CD8-positive, alpha-beta memory T cell (primary cell): ENCODE measurements at regions not wholly inside any gene's neighbourhood (a gene's known extent, or its start where the extent isn't known, plus 50 kb on each side); places are given as distances from the start of the nearest gene placed in this dataset.

Experiments used
- CTCF ChIA-PET: fragments of 350-600 bp; sonication (Branson Sonifier 250); formaldehyde crosslinking; loops from one replicate; lab custom pipeline; 2021; ENCODE audit warnings: antibody characterized with exemption; lab: Charles Lee
- POLR2A ChIA-PET: fragments of 350-600 bp; sonication (Branson Sonifier 250); formaldehyde crosslinking; loops from one replicate; lab custom pipeline; 2021; ENCODE audit warnings: antibody characterized with exemption; lab: Charles Lee
- DNase-seq, 5 donors: peaks; one replicate each; pipeline versions ENCODE4 v3.0.0 to v3.0.0-alpha.2; 2020 to 2022; ENCODE audit warnings: mixed read lengths in 1 of 5
- H3K27ac ChIP-seq: one replicate; pipeline ENCODE4 v1.7.0; 2013; ENCODE audit warnings: low read depth, mild to moderate bottlenecking, low read length, moderate library complexity
- H3K27me3 ChIP-seq: 2 replicates; pipeline ENCODE4 v1.7.0; 2013; ENCODE audit warnings: low read length, mild to moderate bottlenecking; ENCODE audit not compliant: insufficient read depth, poor library complexity, severe bottlenecking
- H3K36me3 ChIP-seq: 2 replicates; pipeline ENCODE4 v1.7.0; 2013; ENCODE audit warnings: mild to moderate bottlenecking, low read length, moderate library complexity; ENCODE audit not compliant: insufficient read depth
- H3K4me1 ChIP-seq: 2 replicates; pipeline ENCODE4 v1.7.0; 2013; ENCODE audit warnings: mild to moderate bottlenecking, low read length, moderate library complexity; ENCODE audit not compliant: insufficient read depth
- H3K4me3 ChIP-seq: 2 replicates; pipeline ENCODE4 v1.7.0; 2013; ENCODE audit warnings: mild to moderate bottlenecking, low read length
- H3K9me3 ChIP-seq: 2 replicates; pipeline ENCODE4 v1.7.0; 2013; ENCODE audit warnings: mild to moderate bottlenecking, low read length
- H3K27ac Mint-ChIP-seq, 8 donors: one replicate each; pipeline ENCODE4 v1.8.0; 2020 to 2021; ENCODE audit warnings: mixed read lengths in 8 of 8, mild to moderate bottlenecking in 6 of 8, inconsistent platforms in 3 of 8, moderate library complexity in 3 of 8
- H3K27me3 Mint-ChIP-seq, 2 donors: one replicate each; pipeline ENCODE4 v1.8.0; 2020 to 2021; ENCODE audit warnings: mixed read lengths in 2 of 2, mild to moderate bottlenecking in 1 of 2, moderate library complexity in 1 of 2
- H3K36me3 Mint-ChIP-seq, 3 donors: one replicate each; pipeline ENCODE4 v1.8.0; 2020 to 2021; ENCODE audit warnings: mixed read lengths in 3 of 3, inconsistent platforms in 1 of 3, mild to moderate bottlenecking in 1 of 3
- H3K4me1 Mint-ChIP-seq, 3 donors: one replicate each; pipeline ENCODE4 v1.8.0; 2020 to 2021; ENCODE audit warnings: mixed read lengths in 3 of 3, inconsistent platforms in 1 of 3, mild to moderate bottlenecking in 1 of 3
- H3K4me3 Mint-ChIP-seq, 7 donors: one replicate each; pipeline ENCODE4 v1.8.0; 2020 to 2021; ENCODE audit warnings: mixed read lengths in 7 of 7, mild to moderate bottlenecking in 6 of 7, moderate library complexity in 4 of 7, inconsistent platforms in 2 of 7
- H3K9me3 Mint-ChIP-seq, 5 donors: one replicate each; pipeline ENCODE4 v1.8.0; 2020 to 2022; ENCODE audit warnings: mixed read lengths in 5 of 5, mild to moderate bottlenecking in 3 of 5, moderate library complexity in 2 of 5, inconsistent platforms in 1 of 5

DNA sequence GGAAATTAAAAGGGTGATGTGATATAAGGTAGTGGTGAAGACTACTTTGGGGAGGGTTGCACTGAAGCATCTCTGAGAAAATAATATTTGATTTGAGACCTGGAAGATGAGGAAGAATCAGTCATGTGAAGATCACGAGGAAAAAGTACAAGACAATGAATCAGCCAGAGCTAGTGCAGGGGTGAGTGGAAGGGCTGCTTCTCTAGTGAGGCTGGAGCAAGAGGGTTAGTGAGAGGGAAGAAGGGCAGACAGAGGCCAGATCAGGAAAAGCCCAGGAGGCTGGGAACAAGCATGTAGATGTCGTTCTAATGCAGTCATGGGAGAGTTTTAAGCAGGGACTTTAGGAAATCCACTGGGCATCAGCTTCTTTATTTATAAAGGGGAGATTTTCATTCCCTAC is 504.2 kb upstream of the SALL1 start:
- no peaks in the 10 kb centered on the region for H3K9me3 ChIP-seq
- H3K4me3 ChIP-seq, result no peak overlapping the region
- H3K36me3 Mint-ChIP-seq, result no peaks in the 10 kb centered on the region
- no peak overlapping the region for H3K4me3 Mint-ChIP-seq
- H3K9me3 Mint-ChIP-seq, result peaks cover 0 to 21% (median 11%) of the 10 kb centered on the region in 5 donors
- no peak overlapping the region for H3K27ac Mint-ChIP-seq
- no peak overlapping the region for H3K27ac ChIP-seq
- H3K4me1 ChIP-seq, result no peaks in the 10 kb centered on the region
- H3K36me3 ChIP-seq, result no peaks in the 10 kb centered on the region
- ChIA-PET POLR2A (no interaction called here), CTCF (no interaction called here)
- H3K4me1 Mint-ChIP-seq, result no peaks in the 10 kb centered on the region
- no peaks in the 10 kb centered on the region for H3K27me3 ChIP-seq
- no peak for DNase-seq
- peaks cover 0 to 2% of the 10 kb centered on the region in 2 donors for H3K27me3 Mint-ChIP-seq

- no peaks in the 10 kb centered on the region for H3K4me1 ChIP-seq
- no peaks in the 10 kb centered on the region for H3K27me3 ChIP-seq
- H3K36me3 ChIP-seq, result no peaks in the 10 kb centered on the region
- no peaks in the 10 kb centered on the region for H3K4me1 Mint-ChIP-seq
- ChIA-PET POLR2A (no interaction called here), CTCF (no interaction called here)
- H3K9me3 ChIP-seq, result no peaks in the 10 kb centered on the region
- H3K27ac ChIP-seq, result no peak overlapping the region
- peaks cover 0 to 2% of the 10 kb centered on the region in 2 donors for H3K27me3 Mint-ChIP-seq
- no peaks in the 10 kb centered on the region for H3K36me3 Mint-ChIP-seq
- H3K27ac Mint-ChIP-seq, result no peak overlapping the region
- H3K4me3 Mint-ChIP-seq, result no peak overlapping the region
- DNase-seq, result no peak
- no peak overlapping the region for H3K4me3 ChIP-seq
- H3K9me3 Mint-ChIP-seq, result peaks cover 2 to 19% (median 9%) of the 10 kb centered on the region in 5 donors
These were observed 500.0 kb upstream of the SALL1 start for GRCh38 chr16:51651061-51651466.

GRCh38 chr16:51649631-51650030 is 498.6 kb upstream of the SALL1 start:
- Histone ChIP-seq H3K36me3 (no peaks in the 10 kb centered on the region), H3K4me3 (no peak overlapping the region), H3K27ac (no peak overlapping the region), H3K4me1 (no peaks in the 10 kb centered on the region), H3K9me3 (no peaks in the 10 kb centered on the region), H3K27me3 (no peaks in the 10 kb centered on the region)
- no peak for DNase-seq
- Mint-ChIP-seq H3K36me3 (no peaks in the 10 kb centered on the region), H3K27ac (no peak overlapping the region), H3K9me3 (peaks cover 2 to 19% (median 5%) of the 10 kb centered on the region in 5 donors), H3K4me1 (no peaks in the 10 kb centered on the region), H3K27me3 (peaks cover 0 to 2% of the 10 kb centered on the region in 2 donors), H3K4me3 (no peak overlapping the region)
- ChIA-PET POLR2A (no interaction called here), CTCF (no interaction called here)

DNA sequence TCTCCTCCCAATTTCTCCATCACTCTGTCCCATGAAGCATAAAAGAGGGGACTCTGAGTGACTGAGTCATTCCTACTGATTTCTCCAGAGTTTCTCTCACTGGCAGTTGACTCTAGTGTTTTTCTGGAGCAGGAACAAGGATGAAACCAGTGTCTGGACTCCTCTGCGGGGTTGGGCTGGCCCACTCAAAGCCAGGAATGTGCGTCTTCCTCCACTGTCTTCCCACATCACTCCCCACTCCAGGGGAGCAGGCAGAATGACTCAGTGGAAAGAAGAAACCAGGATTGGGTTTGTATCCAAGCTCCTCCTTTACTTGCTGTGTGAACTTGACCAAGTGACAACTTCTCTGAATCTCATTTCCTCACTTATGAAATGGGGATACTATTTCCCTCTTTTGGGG is 497.5 kb upstream of the SALL1 start:
- Mint-ChIP-seq H3K27ac (no peak overlapping the region), H3K4me3 (no peak overlapping the region), H3K36me3 (no peaks in the 10 kb centered on the region), H3K4me1 (no peaks in the 10 kb centered on the region), H3K9me3 (peaks cover 2 to 12% (median 3%) of the 10 kb centered on the region in 5 donors), H3K27me3 (peaks cover 0 to 2% of the 10 kb centered on the region in 2 donors)
- Histone ChIP-seq H3K9me3 (no peaks in the 10 kb centered on the region), H3K27me3 (no peaks in the 10 kb centered on the region), H3K27ac (no peak overlapping the region), H3K4me3 (no peak overlapping the region), H3K36me3 (no peaks in the 10 kb centered on the region), H3K4me1 (no peaks in the 10 kb centered on the region)
- DNase-seq, result no peak
- CTCF ChIA-PET, result no interaction called here
- POLR2A ChIA-PET, result no interaction called here

DNA sequence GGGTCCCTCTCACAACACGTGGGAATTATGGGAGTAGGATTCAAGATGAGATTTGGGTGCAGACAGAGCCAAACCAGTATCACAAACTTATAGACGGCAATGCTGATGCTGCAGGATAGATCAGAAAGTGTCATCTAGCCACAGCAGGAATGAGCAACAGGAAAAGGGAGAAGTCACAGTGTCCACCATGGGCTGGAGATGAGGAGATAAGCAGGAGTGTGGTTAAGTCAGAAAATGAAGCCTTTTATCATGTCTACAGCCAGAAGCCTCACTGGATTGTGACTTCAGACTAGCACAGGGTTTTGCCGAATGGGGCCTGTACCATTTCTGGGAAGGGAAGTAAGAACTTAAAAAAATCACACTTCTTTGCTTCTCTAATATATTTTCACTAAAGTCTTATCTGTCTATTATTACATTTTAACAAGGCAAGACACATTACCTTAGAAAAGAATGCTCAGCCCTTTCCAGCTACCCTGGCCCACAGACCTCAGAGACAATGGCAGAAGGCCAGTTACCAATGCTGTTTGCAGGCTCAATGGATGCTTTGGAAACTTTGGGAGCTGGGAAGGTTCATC is 490.2 kb upstream of the SALL1 start:
- H3K27ac Mint-ChIP-seq, result peak overlapping the region in 1 of 8 donors; percentile 38
- Histone ChIP-seq H3K36me3 (no peaks in the 10 kb centered on the region), H3K9me3 (no peaks in the 10 kb centered on the region), H3K27me3 (no peaks in the 10 kb centered on the region), H3K27ac (no peak overlapping the region), H3K4me1 (no peaks in the 10 kb centered on the region), H3K4me3 (no peak overlapping the region)
- H3K36me3 Mint-ChIP-seq, result no peaks in the 10 kb centered on the region
- H3K4me1 Mint-ChIP-seq, result no peaks in the 10 kb centered on the region
- ChIA-PET POLR2A (no interaction called here), CTCF (no interaction called here)
- H3K27me3 Mint-ChIP-seq, result no peaks in the 10 kb centered on the region
- H3K4me3 Mint-ChIP-seq, result no peak overlapping the region
- no peak for DNase-seq
- peaks cover 6 to 18% (median 11%) of the 10 kb centered on the region in 5 donors for H3K9me3 Mint-ChIP-seq

- Histone ChIP-seq H3K9me3 (no peaks in the 10 kb centered on the region), H3K27me3 (no peaks in the 10 kb centered on the region), H3K4me3 (no peak overlapping the region), H3K27ac (no peak overlapping the region), H3K4me1 (no peaks in the 10 kb centered on the region), H3K36me3 (no peaks in the 10 kb centered on the region)
- Mint-ChIP-seq H3K36me3 (no peaks in the 10 kb centered on the region), H3K4me3 (no peak overlapping the region), H3K27ac (no peak overlapping the region), H3K4me1 (no peaks in the 10 kb centered on the region), H3K9me3 (peaks cover 9 to 25% (median 16%) of the 10 kb centered on the region in 5 donors), H3K27me3 (no peaks in the 10 kb centered on the region)
- no peak for DNase-seq
- ChIA-PET POLR2A (no interaction called here), CTCF (no interaction called here)
These were observed 489.1 kb upstream of the SALL1 start for GRCh38 chr16:51640196-51640595.

- H3K4me3 Mint-ChIP-seq, result no peak overlapping the region
- H3K4me1 ChIP-seq, result no peaks in the 10 kb centered on the region
- H3K4me3 ChIP-seq, result no peak overlapping the region
These were observed 487.5 kb upstream of the SALL1 start for GRCh38 chr16:51638339-51639135.

DNA sequence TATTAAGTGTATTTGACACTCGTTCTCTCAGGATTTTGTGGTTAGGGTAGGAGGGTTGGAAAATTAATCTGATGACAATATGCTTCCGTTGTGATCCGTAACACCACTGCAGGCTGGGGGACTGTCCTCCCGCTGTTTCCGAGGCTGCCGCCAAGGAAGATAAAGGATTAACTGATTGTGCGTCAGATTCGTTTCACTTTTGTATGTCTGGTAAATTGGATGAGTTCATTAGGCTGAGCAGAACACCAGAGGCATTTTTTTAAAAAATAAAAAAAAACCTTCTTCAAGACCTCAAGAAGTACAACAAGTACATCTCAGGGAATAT is 486.7 kb upstream of the SALL1 start:
- H3K36me3 Mint-ChIP-seq, result no peaks in the 10 kb centered on the region
- H3K27ac Mint-ChIP-seq, result no peak overlapping the region
- Histone ChIP-seq H3K27me3 (no peaks in the 10 kb centered on the region), H3K27ac (no peak overlapping the region), H3K4me1 (no peaks in the 10 kb centered on the region), H3K9me3 (no peaks in the 10 kb centered on the region), H3K36me3 (no peaks in the 10 kb centered on the region), H3K4me3 (no peak overlapping the region)
- no peaks in the 10 kb centered on the region for H3K4me1 Mint-ChIP-seq
- no peaks in the 10 kb centered on the region for H3K27me3 Mint-ChIP-seq
- peaks cover 10 to 28% (median 18%) of the 10 kb centered on the region in 5 donors for H3K9me3 Mint-ChIP-seq
- DNase-seq, result no peak
- ChIA-PET POLR2A (no interaction called here), CTCF (no interaction called here)
- no peak overlapping the region for H3K4me3 Mint-ChIP-seq

More at GRCh38 chr16:51638339-51639135, 487.5 kb upstream of the SALL1 start:
- ChIA-PET POLR2A (no interaction called here), CTCF (no interaction called here)
- no peaks in the 10 kb centered on the region for H3K27me3 ChIP-seq
- no peaks in the 10 kb centered on the region for H3K4me1 Mint-ChIP-seq
- DNase-seq, result no peak
- no peak overlapping the region for H3K27ac ChIP-seq
- H3K9me3 ChIP-seq, result no peaks in the 10 kb centered on the region
- no peaks in the 10 kb centered on the region for H3K36me3 Mint-ChIP-seq
- H3K9me3 Mint-ChIP-seq, result peaks cover 10 to 28% (median 18%) of the 10 kb centered on the region in 5 donors
- no peaks in the 10 kb centered on the region for H3K36me3 ChIP-seq
- no peak overlapping the region for H3K27ac Mint-ChIP-seq
- H3K27me3 Mint-ChIP-seq, result no peaks in the 10 kb centered on the region
